ENCODE measurements at regions not wholly inside any gene's neighbourhood (a gene's known extent, or its start where the extent isn't known, plus 50 kb on each side); places are given as distances from the start of the nearest gene placed in this dataset.

DNA sequence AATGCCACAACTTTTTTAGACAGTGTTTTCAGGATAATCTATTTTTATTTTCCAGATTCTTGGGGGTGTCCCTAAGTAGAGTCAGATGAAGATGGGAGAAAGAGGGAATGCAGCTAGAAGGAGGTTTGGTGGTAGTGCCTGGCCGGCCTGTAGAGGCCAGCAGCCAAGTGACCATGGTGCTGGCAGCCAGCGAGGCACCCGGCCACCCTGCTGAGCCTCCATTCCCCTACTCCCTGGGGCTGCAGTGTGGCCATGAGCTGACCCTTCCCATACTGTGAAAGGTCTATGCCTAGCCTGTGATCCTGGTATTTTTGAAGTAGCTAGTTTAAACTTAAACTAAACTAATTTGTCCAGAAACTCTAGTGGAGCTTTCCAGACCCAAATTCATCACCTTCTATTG, 268.6 kb downstream of the CYRIA start:
- H3K27ac Mint-ChIP-seq = no peak overlapping the region
- no peak overlapping the region for H4K91ac ChIP-seq (ENCODE audit: insufficient read length, low read depth, low read length)
- no peaks in the 10 kb centered on the region for H3K4me1 ChIP-seq (ENCODE audit: insufficient read depth, low read length)
- H3K9ac ChIP-seq (ENCODE audit: extremely low read depth, insufficient read length, low read length) = no peak overlapping the region
- H3K27me3 Mint-ChIP-seq (ENCODE audit: low read depth) = 0 out of 2 replicates have a peak, but pooled peaks cover 2% of the 10 kb centered on the region
- no peak overlapping the region for H3T11ph ChIP-seq (ENCODE audit: low read length)
- no peak overlapping the region for H2BK20ac ChIP-seq (ENCODE audit: low read depth, low read length, poor library complexity, severe bottlenecking)
- TF ChIP-seq, protein P1, sequence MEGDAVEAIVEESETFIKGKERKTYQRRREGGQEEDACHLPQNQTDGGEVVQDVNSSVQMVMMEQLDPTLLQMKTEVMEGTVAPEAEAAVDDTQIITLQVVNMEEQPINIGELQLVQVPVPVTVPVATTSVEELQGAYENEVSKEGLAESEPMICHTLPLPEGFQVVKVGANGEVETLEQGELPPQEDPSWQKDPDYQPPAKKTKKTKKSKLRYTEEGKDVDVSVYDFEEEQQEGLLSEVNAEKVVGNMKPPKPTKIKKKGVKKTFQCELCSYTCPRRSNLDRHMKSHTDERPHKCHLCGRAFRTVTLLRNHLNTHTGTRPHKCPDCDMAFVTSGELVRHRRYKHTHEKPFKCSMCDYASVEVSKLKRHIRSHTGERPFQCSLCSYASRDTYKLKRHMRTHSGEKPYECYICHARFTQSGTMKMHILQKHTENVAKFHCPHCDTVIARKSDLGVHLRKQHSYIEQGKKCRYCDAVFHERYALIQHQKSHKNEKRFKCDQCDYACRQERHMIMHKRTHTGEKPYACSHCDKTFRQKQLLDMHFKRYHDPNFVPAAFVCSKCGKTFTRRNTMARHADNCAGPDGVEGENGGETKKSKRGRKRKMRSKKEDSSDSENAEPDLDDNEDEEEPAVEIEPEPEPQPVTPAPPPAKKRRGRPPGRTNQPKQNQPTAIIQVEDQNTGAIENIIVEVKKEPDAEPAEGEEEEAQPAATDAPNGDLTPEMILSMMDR (conservative IDR thresholded peaks at IDR 0.05) = no peak
- H3K79me2 ChIP-seq (ENCODE audit: insufficient read depth, low read length) = no peaks in the 10 kb centered on the region
- no peaks in the 10 kb centered on the region for H3K9me3 ChIP-seq (ENCODE audit: control insufficient read depth, low read depth, low read length)
- no peaks in the 10 kb centered on the region for H3K79me1 ChIP-seq (ENCODE audit: insufficient read depth, low read depth, low read length, poor library complexity, severe bottlenecking)
- no peak overlapping the region for H2BK12ac ChIP-seq (ENCODE audit: insufficient read length, low read depth, low read length)
- no peaks in the 10 kb centered on the region for H3K23me2 ChIP-seq (ENCODE audit: insufficient read length, low read depth, low read length, poor library complexity, severe bottlenecking)
- H4K5ac ChIP-seq (ENCODE audit: insufficient read length, low read depth, low read length) = no peak overlapping the region
- no peak overlapping the region for H2BK5ac ChIP-seq (ENCODE audit: insufficient read length, low read length)
- no peak overlapping the region for H3K4me3 Mint-ChIP-seq
- H3K27ac ChIP-seq (ENCODE audit: insufficient read length, low read depth, low read length) = no peak overlapping the region
- no peak overlapping the region for H3K14ac ChIP-seq (ENCODE audit: insufficient read depth, low read length)
- H4K20me1 ChIP-seq (ENCODE audit: control insufficient read depth, insufficient read depth, insufficient read length) = no peaks in the 10 kb centered on the region
- no peak for DNase-seq
- H3K18ac ChIP-seq (ENCODE audit: insufficient read length, low read depth, low read length) = no peak overlapping the region
- no peak overlapping the region for H3K4ac ChIP-seq (ENCODE audit: low read depth, low read length)
- H2BK15ac ChIP-seq (ENCODE audit: low read depth, low read length) = no peak overlapping the region
- no peak overlapping the region for H2BK120ac ChIP-seq (ENCODE audit: low read depth, low read length, poor library complexity, severe bottlenecking)
- H4K8ac ChIP-seq (replicated peaks; ENCODE audit: insufficient read length, low read depth, low read length) = no peak overlapping the region
- no peaks in the 10 kb centered on the region for H3K36me3 Mint-ChIP-seq (ENCODE audit: insufficient read depth in 1 of 3, low read depth in 3 of 3)
- H3K56ac ChIP-seq (ENCODE audit: insufficient read length, low read depth, low read length) = no peak overlapping the region
- H3K4me2 ChIP-seq (ENCODE audit: insufficient read depth, insufficient read length, low read length) = no peak overlapping the region
- H3K23ac ChIP-seq (ENCODE audit: insufficient read length, low read depth, low read length) = no peak overlapping the region
- no peak overlapping the region for H2AFZ ChIP-seq (ENCODE audit: low read length)
- no peak overlapping the region for H2AK5ac ChIP-seq (ENCODE audit: insufficient read length, low read length)
- WGBS (ENCODE audit: extremely low coverage, insufficient read length, low lambda C conversion rate) = no CpG with 5 or more reads among the region's 3 CpGs
- H3K9me3 Mint-ChIP-seq = no peaks in the 10 kb centered on the region
- no peaks in the 10 kb centered on the region for H3K27me3 ChIP-seq (ENCODE audit: insufficient read depth, low read length)
- no peaks in the 10 kb centered on the region for H3K4me1 Mint-ChIP-seq

All from H9 (cell line).